Sigmoid colon (tissue), 6 donors: ENCODE measurements at regions not wholly inside any gene's neighbourhood (a gene's known extent, or its start where the extent isn't known, plus 50 kb on each side); places are given as distances from the start of the nearest gene placed in this dataset.

ENCODE experiments used
- DNase-seq: peaks from one replicate; pipeline ENCODE4 v3.0.0-alpha.2; 2019
- H3K27ac ChIP-seq, 4 donors: fragments of 200-600 bp; sonication (generic); one replicate each; pipeline ENCODE4 v1.5.1; 2016 to 2019; ENCODE audit warnings: mild to moderate bottlenecking in 1 of 4
- H3K27me3 ChIP-seq, 3 donors: fragments of 200-600 bp; sonication (generic); one replicate each; pipeline ENCODE4 v1.5.1; 2019; ENCODE audit warnings: mild to moderate bottlenecking in 1 of 3
- H3K36me3 ChIP-seq, 4 donors: fragments of 200-600 bp; sonication (generic); one replicate each; pipeline ENCODE4 v1.5.1; 2016 to 2019
- H3K4me1 ChIP-seq, 4 donors: fragments of 200-600 bp; sonication (generic); one replicate each; pipeline ENCODE4 v1.5.1; 2017 to 2019
- H3K4me3 ChIP-seq, 4 donors: fragments of 200-600 bp; sonication (generic); one replicate each; pipeline ENCODE4 v1.5.1; 2017 to 2019; ENCODE audit warnings: mild to moderate bottlenecking in 2 of 4, moderate library complexity in 1 of 4
- H3K9me3 ChIP-seq, 4 donors: fragments of 200-600 bp in 3 of 4; sonication (generic) in 3 of 4; one replicate each; pipeline versions ENCODE4 v1.5.1 to v1.6.1; 2013 to 2019
- CTCF ChIP-seq, 4 experiments: fragments of 450-650 bp in 3 of 4; fragments of 200-600 bp in 1 of 4; IDR thresholded peaks; one replicate each; pipeline ENCODE4 v1.5.1; 2016 to 2019; ENCODE audit warnings: antibody characterized with exemption in 4 of 4, mild to moderate bottlenecking in 3 of 4, moderate library complexity in 2 of 4
- EP300 ChIP-seq, 4 donors: sonication (generic); formaldehyde crosslinking; IDR thresholded peaks; one replicate each; pipeline ENCODE4 v1.6.1; 2017; ENCODE audit warnings: antibody characterized with exemption in 4 of 4
- POLR2A ChIP-seq, 2 donors: fragments of 450-650 bp; IDR thresholded peaks; one replicate each; pipeline ENCODE4 v1.6.1; 2016; ENCODE audit warnings: antibody characterized with exemption in 2 of 2, mild to moderate bottlenecking in 2 of 2, moderate library complexity in 2 of 2
- POLR2AphosphoS5 ChIP-seq, 4 donors: sonication (generic); formaldehyde crosslinking; IDR thresholded peaks; one replicate each; pipeline ENCODE4 v1.6.1; 2017; ENCODE audit warnings: antibody characterized with exemption in 4 of 4
- WGBS, 2 donors: extraction: QIAGEN DNeasy Blood & Tissue Kit; methylation state at CpG; one replicate each; pipeline ENCODE4 v1.1.7; 2013; 5-methylcytosine and 5-hydroxymethylcytosine counted together
- intact Hi-C: fragments of 100-400 bp; cut with DNase I; formaldehyde crosslinking; loops from one replicate; pipeline ENCODE4 v1.15.1; 2023
- donor health status: healthy with polysubstance abuse.
- donor health status: healthy.

- Histone ChIP-seq H3K4me3 (no peak overlapping the region), H3K27me3 (no peaks in the 10 kb centered on the region), H3K27ac (no peak overlapping the region), H3K9me3 (no peaks in the 10 kb centered on the region), H3K36me3 (no peaks in the 10 kb centered on the region), H3K4me1 (no peaks in the 10 kb centered on the region)
- WGBS, 2 donors = 72 to 80% methylated on average over 3 of the region's 3 CpGs
- intact Hi-C loops = no loop called here
- DNase-seq = no peak
- no peak for TF ChIP-seq EP300 (IDR thresholded peaks at IDR 0.05)
- no peak for TF ChIP-seq CTCF (IDR thresholded peaks at IDR 0.05)
- TF ChIP-seq POLR2A (IDR thresholded peaks at IDR 0.05) = no peak
- TF ChIP-seq POLR2AphosphoS5 (IDR thresholded peaks at IDR 0.05) = no peak
Observed at GRCh38 chr3:18225709-18226108, 199.4 kb downstream of the SATB1 start.

- no peak for DNase-seq
- H3K9me3 ChIP-seq = no peaks in the 10 kb centered on the region
- intact Hi-C loops = no loop called here
- H3K27ac ChIP-seq = no peak overlapping the region
- TF ChIP-seq POLR2A (IDR thresholded peaks at IDR 0.05) = no peak
- TF ChIP-seq EP300 (IDR thresholded peaks at IDR 0.05) = no peak
- no peak for TF ChIP-seq POLR2AphosphoS5 (IDR thresholded peaks at IDR 0.05)
- no peak for TF ChIP-seq CTCF (IDR thresholded peaks at IDR 0.05)
- WGBS, 2 donors = 47 to 57% methylated on average over 2 of the region's 2 CpGs
- H3K4me1 ChIP-seq = no peaks in the 10 kb centered on the region
- no peaks in the 10 kb centered on the region for H3K27me3 ChIP-seq
- H3K36me3 ChIP-seq = no peaks in the 10 kb centered on the region
- no peak overlapping the region for H3K4me3 ChIP-seq
Observed at GRCh38 chr3:18224426-18224825, 200.7 kb downstream of the SATB1 start.

- no peak overlapping the region for H3K4me3 ChIP-seq
- no peak for TF ChIP-seq EP300 (IDR thresholded peaks at IDR 0.05)
- 70 to 87% methylated on average over 6 of the region's 6 CpGs for WGBS, 2 donors
- H3K36me3 ChIP-seq = no peaks in the 10 kb centered on the region
- H3K27me3 ChIP-seq = no peaks in the 10 kb centered on the region
- intact Hi-C loops = no loop called here
- H3K9me3 ChIP-seq = no peaks in the 10 kb centered on the region
- H3K4me1 ChIP-seq = peaks cover 0 to under 1% (median 0%) of the 10 kb centered on the region in 4 donors
- no peak for DNase-seq
- no peak overlapping the region for H3K27ac ChIP-seq
Observed at GRCh38 chr3:18223974-18224373, 201.2 kb downstream of the SATB1 start.

GRCh38 chr3:18223571-18223970 lies 201.6 kb downstream of the SATB1 start:
- intact Hi-C loops = no loop called here
- Histone ChIP-seq H3K36me3 (no peaks in the 10 kb centered on the region), H3K9me3 (no peaks in the 10 kb centered on the region), H3K4me3 (no peak overlapping the region), H3K27me3 (no peaks in the 10 kb centered on the region), H3K27ac (no peak overlapping the region), H3K4me1 (peaks cover 0 to 4% (median 0%) of the 10 kb centered on the region in 4 donors)
- WGBS, 2 donors = 32 to 60% methylated on average over 2 of the region's 2 CpGs
- TF ChIP-seq POLR2A (IDR thresholded peaks at IDR 0.05) (no peak), CTCF (IDR thresholded peaks at IDR 0.05) (no peak), EP300 (IDR thresholded peaks at IDR 0.05) (no peak), POLR2AphosphoS5 (IDR thresholded peaks at IDR 0.05) (no peak)
- DNase-seq = no peak

GRCh38 chr3:18222686-18223085 lies 202.5 kb downstream of the SATB1 start:
- WGBS, 2 donors = 52 to 62% methylated on average over 4 of the region's 4 CpGs
- DNase-seq = no peak
- intact Hi-C loops = no loop called here
- H3K27me3 ChIP-seq = no peaks in the 10 kb centered on the region
- H3K4me1 ChIP-seq = peaks cover 0 to 13% (median 5%) of the 10 kb centered on the region in 4 donors
- no peaks in the 10 kb centered on the region for H3K9me3 ChIP-seq
- TF ChIP-seq POLR2A (IDR thresholded peaks at IDR 0.05) (no peak), EP300 (IDR thresholded peaks at IDR 0.05) (no peak), POLR2AphosphoS5 (IDR thresholded peaks at IDR 0.05) (no peak), CTCF (IDR thresholded peaks at IDR 0.05) (no peak)
- no peak overlapping the region for H3K27ac ChIP-seq
- H3K36me3 ChIP-seq = no peaks in the 10 kb centered on the region
- H3K4me3 ChIP-seq = no peak overlapping the region
